GM12878 (cell line): ENCODE measurements at regions not wholly inside any gene's neighbourhood (a gene's known extent, or its start where the extent isn't known, plus 50 kb on each side); places are given as distances from the start of the nearest gene placed in this dataset.
"Not testable (repeated sequence)": the region's sequence is repeated elsewhere in the genome, so short reads cannot be mapped to it uniquely, and the experiment has no call there.

Source experiments
- ATAC-seq: fragments of 200-7000 bp; cut with Tn5 transposase; 3 replicates; pipeline ENCODE4 v1.9.1; 2020; ENCODE audit warnings: mild to moderate bottlenecking, moderate library complexity
- BruUV-seq: library from RNA; stranded (reverse); fragments of 400-500 nt; replicated peaks from 2 replicates; lab custom pipeline; 2021; lab: Mats Ljungman, UMichigan
- CTCF ChIA-PET: fragments of 300-600 bp; sonication (Branson Sonifier 250); formaldehyde crosslinking; extraction: SDS; loops from one replicate; lab custom pipeline; 2021; ENCODE audit warnings: inconsistent platforms; lab: Yijun Ruan, JAX
- POLR2A ChIA-PET: fragments of 350-600 bp; formaldehyde crosslinking; extraction: SDS; loops from one replicate; lab custom pipeline; 2021; ENCODE audit warnings: inconsistent platforms; lab: Charles Lee
- RAD21 ChIA-PET: fragments of 300-600 bp; sonication (Branson Sonifier 250); formaldehyde crosslinking; loops from one replicate; lab custom pipeline; 2023; ENCODE audit warnings: antibody characterized with exemption; ENCODE audit not compliant: unreplicated experiment; lab: Charles Lee
- SMC1A ChIA-PET: fragments of 300-600 bp; sonication (Branson Sonifier 250); formaldehyde crosslinking; loops from one replicate; lab custom pipeline; 2023; ENCODE audit not compliant: unreplicated experiment, uncharacterized antibody; lab: Charles Lee
- DNase-seq: peaks from one replicate; pipeline ENCODE4 v3.0.0-alpha.2; 2011; ENCODE audit warnings: low read depth, low spot score
- FAIRE-seq: peaks from 3 replicates; lab custom pipeline; 2011; peaks lifted over from hg19 to GRCh38; lab: Jason Lieb, UNC
- H2AFZ ChIP-seq: 2 replicates; pipeline ENCODE4 v1.6.0; 2011; ENCODE audit warnings: low read depth, low read length, control low read depth; ENCODE audit not compliant: control insufficient read depth
- H3K27ac ChIP-seq: 2 replicates; pipeline ENCODE4 v1.5.1; 2011; ENCODE audit warnings: control low read depth; ENCODE audit not compliant: control insufficient read depth, insufficient read depth
- H3K27me3 ChIP-seq, 2 experiments: replicated peaks in 1 of 2; 2 replicates each; pipeline versions ENCODE4 v1.6.0 to v1.6.1; 2011; ENCODE audit warnings: low read length in 1 of 2; ENCODE audit not compliant: control insufficient read depth in 2 of 2, insufficient read depth in 2 of 2
- H3K36me3 ChIP-seq, 2 experiments: 2 replicates each; pipeline ENCODE4 v1.5.1; 2011; ENCODE audit warnings: low read length in 1 of 2; ENCODE audit not compliant: control insufficient read depth in 2 of 2, insufficient read depth in 2 of 2
- H3K4me1 ChIP-seq: 2 replicates; pipeline ENCODE4 v1.6.1; 2011; ENCODE audit warnings: mild to moderate bottlenecking, low read length, moderate library complexity, mixed read lengths; ENCODE audit not compliant: control insufficient read depth, insufficient read depth
- H3K4me2 ChIP-seq: 2 replicates; pipeline ENCODE4 v1.6.0; 2011; ENCODE audit warnings: control low read depth; ENCODE audit not compliant: control insufficient read depth, insufficient read depth
- H3K4me3 ChIP-seq: fragments of 200-600 bp; sonication (generic); 2 replicates; pipeline ENCODE4 v1.5.1; 2016
- H3K79me2 ChIP-seq: 2 replicates; pipeline ENCODE4 v1.6.0; 2011; ENCODE audit warnings: low read length; ENCODE audit not compliant: control insufficient read depth, insufficient read depth
- H3K9ac ChIP-seq: 2 replicates; pipeline ENCODE4 v1.8.0; 2011; ENCODE audit warnings: low read length, control low read depth, mixed read lengths; ENCODE audit not compliant: control insufficient read depth, insufficient read depth
- H3K9me3 ChIP-seq: replicated peaks from 3 replicates; pipeline ENCODE4 v1.5.1; 2011; ENCODE audit warnings: mild to moderate bottlenecking, low read length; ENCODE audit not compliant: control insufficient read depth, insufficient read depth
- H4K20me1 ChIP-seq: 2 replicates; pipeline ENCODE4 v1.6.0; 2011; ENCODE audit not compliant: control insufficient read depth, insufficient read depth
- ATF7 ChIP-seq: fragments of 450-650 bp; IDR thresholded peaks from 2 replicates; pipeline ENCODE4 v1.6.1; 2016; ENCODE audit warnings: low read depth, mild to moderate bottlenecking
- CBX5 ChIP-seq: sonication (generic); IDR thresholded peaks from 2 replicates; pipeline ENCODE4 v1.6.1; 2016; ENCODE audit warnings: low read depth, moderate library complexity, mild to moderate bottlenecking, inconsistent platforms
- CTCF ChIP-seq, 3 experiments: IDR thresholded peaks in 2 of 3; conservative IDR thresholded peaks in 1 of 3; 2 replicates each; pipeline ENCODE4 v1.5.1; 2011; ENCODE audit warnings: low read depth in 3 of 3, low read length in 3 of 3, mild to moderate bottlenecking in 3 of 3, control low read depth in 2 of 3, moderate library complexity in 2 of 3, inconsistent platforms in 1 of 3, mixed read lengths in 1 of 3; ENCODE audit not compliant: control insufficient read depth in 2 of 3, insufficient read depth in 1 of 3; ENCODE audit errors: extremely low read depth in 1 of 3
- E2F4 ChIP-seq: IDR thresholded peaks from 2 replicates; pipeline ENCODE4 v1.6.1; 2012; ENCODE audit warnings: low read depth, low read length, improper control_type of control experiment
- EED ChIP-seq: sonication (generic); IDR thresholded peaks from 2 replicates; pipeline ENCODE4 v1.6.1; 2016; ENCODE audit warnings: antibody characterized with exemption, low read depth
- JUND ChIP-seq: IDR thresholded peaks from 2 replicates; pipeline ENCODE4 v1.6.1; 2012; ENCODE audit warnings: low read depth, mild to moderate bottlenecking, low read length, improper control_type of control experiment, moderate library complexity
- LARP7 ChIP-seq: fragments of 450-650 bp; IDR thresholded peaks from 2 replicates; pipeline ENCODE4 v1.6.1; 2017; ENCODE audit warnings: mild to moderate bottlenecking
- PKNOX1 ChIP-seq: fragments of 450-650 bp; IDR thresholded peaks from 2 replicates; pipeline ENCODE4 v1.6.1; 2016; ENCODE audit warnings: mild to moderate bottlenecking
- TARDBP ChIP-seq: IDR thresholded peaks from 2 replicates; pipeline ENCODE4 v1.6.1; 2016; ENCODE audit warnings: borderline replicate concordance
- WGBS: methylation state at CpG from one replicate; pipeline ENCODE4 v1.1.6; 2016; ENCODE audit warnings: low lambda C conversion rate; ENCODE audit not compliant: insufficient replicate concordance, insufficient coverage; ENCODE audit errors: missing lambda C conversion rate; 5-methylcytosine and 5-hydroxymethylcytosine counted together
- in situ Hi-C: fragments of 300-500 bp; cut with MboI; formaldehyde crosslinking; loops from 9 replicates; pipeline ENCODE4 v1.14.3; 2018; ENCODE audit warnings: mixed read lengths
- intact Hi-C: fragments of 100-400 bp; cut with micrococcal nuclease; formaldehyde crosslinking; loops from one replicate; pipeline ENCODE4 v1.14.2; 2022; ENCODE audit not compliant: unreplicated experiment
- TF ChIP-seq, protein P1 (sequence below): IDR thresholded peaks from 2 replicates; pipeline ENCODE4 v1.6.1; 2011; ENCODE audit warnings: borderline replicate concordance, low read depth, mild to moderate bottlenecking, moderate library complexity, mixed read lengths, low read length; ENCODE audit not compliant: insufficient read depth; ENCODE audit errors: extremely low read length

DNA sequence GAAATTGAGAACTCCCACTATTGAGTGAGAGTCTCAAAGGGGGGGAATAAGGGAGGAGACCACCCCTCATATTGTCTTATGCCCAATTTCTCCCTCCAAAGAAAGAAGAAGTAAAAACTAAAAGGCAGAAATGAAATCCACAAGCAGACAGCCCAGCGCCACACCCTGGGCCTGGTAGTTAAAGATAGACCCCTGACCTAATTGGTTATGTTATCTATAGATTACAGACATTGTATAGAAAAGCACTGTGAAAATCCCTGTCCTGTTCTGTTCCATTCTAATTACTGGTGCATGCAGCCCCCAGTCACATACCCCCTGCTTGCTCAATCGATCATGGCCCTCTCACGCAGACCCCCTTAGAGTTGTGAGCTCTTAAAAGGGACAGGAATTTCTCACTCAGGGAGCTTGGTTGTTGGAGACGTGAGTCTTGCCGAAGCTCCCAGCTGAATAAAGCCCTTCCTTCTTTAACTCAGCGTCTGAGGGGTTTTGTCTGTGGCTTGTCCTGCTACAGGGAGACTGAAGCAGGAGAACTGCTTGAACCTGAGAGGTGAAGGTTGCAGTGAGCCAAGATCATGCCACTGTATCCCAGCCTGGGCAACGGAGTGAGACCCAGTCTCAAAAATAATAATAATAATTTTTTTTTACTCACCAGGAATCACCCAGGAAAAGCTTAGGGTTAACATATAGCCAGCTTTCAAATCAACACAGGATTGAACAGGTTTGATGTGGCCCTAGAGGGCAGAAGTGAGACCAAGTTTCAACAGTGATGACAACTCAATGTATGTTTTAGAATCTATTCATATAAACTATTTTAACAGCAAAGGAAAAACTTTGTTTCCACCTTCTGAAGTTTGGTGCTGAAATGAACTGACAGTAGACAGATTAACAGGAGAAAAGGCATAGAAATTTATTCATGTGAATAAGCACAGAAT lies 181.4 kb upstream of the NDUFV2 start:
- H3K27me3 ChIP-seq, H2AFZ ChIP-seq, intact Hi-C loops, POLR2A ChIA-PET, H3K9ac ChIP-seq, H3K27ac ChIP-seq, RAD21 ChIA-PET, H3K79me2 ChIP-seq, DNase-seq, in situ Hi-C loops, ATAC-seq, H3K4me1 ChIP-seq, H4K20me1 ChIP-seq, H3K9me3 ChIP-seq, H3K36me3 ChIP-seq, BruUV-seq, FAIRE-seq, H3K4me2 ChIP-seq, H3K4me3 ChIP-seq, CTCF ChIA-PET: not testable (repeated sequence)
- SMC1A ChIA-PET, result interaction anchor here (1.0 kb wide), 1 partner anchor 67 kb away, joined by 3 read pairs; no protein-coding TSS in a partner anchor
- 68% methylated on average over 7 of the region's 7 CpGs for WGBS
- TF ChIP-seq CTCF (IDR thresholded peaks at IDR 0.05 in 2 of 3, conservative IDR thresholded peaks at IDR 0.05 in 1 of 3; ENCODE audit: control insufficient read depth in 2 of 3, extremely low read depth in 1 of 3, insufficient read depth in 1 of 3, low read depth in 3 of 3, low read length in 3 of 3), result 0 out of 6 replicates have a peak, but pooled peaks of 2 of the 3 experiments have one; percentile 2 to 9

GRCh38 chr18:8926464-8926863 lies 176.0 kb upstream of the NDUFV2 start:
- Histone ChIP-seq H3K27ac (no peak overlapping the region), H4K20me1 (no peaks in the 10 kb centered on the region), H3K4me2 (no peak overlapping the region), H3K9me3 (peaks cover 7% of the 10 kb centered on the region; the same call in 2 of the 3 replicates), H3K79me2 (no peaks in the 10 kb centered on the region), H3K36me3 (no peaks in the 10 kb centered on the region), H3K27me3 (no peaks in the 10 kb centered on the region), H3K9ac (no peak overlapping the region), H3K4me1 (no peaks in the 10 kb centered on the region), H3K4me3 (no peak overlapping the region), H2AFZ (no peak overlapping the region)
- no peak for FAIRE-seq
- ATAC-seq, result no peak
- in situ Hi-C loops, result loop anchor here (25.0 kb wide), 1 partner anchor 1989 kb away; no protein-coding TSS in a partner anchor
- CTCF ChIA-PET, result no interaction called here
- POLR2A ChIA-PET, result no interaction called here
- no peak for DNase-seq
- RAD21 ChIA-PET, result no interaction called here
- WGBS, result 9% methylated on average over 2 of the region's 2 CpGs
- intact Hi-C loops, result no loop called here
- BruUV-seq, result no TSS peak
- SMC1A ChIA-PET, result interaction anchor here (0.6 kb wide), 1 partner anchor 71 kb away, joined by 3 read pairs; no protein-coding TSS in a partner anchor
- TF ChIP-seq, protein P1, sequence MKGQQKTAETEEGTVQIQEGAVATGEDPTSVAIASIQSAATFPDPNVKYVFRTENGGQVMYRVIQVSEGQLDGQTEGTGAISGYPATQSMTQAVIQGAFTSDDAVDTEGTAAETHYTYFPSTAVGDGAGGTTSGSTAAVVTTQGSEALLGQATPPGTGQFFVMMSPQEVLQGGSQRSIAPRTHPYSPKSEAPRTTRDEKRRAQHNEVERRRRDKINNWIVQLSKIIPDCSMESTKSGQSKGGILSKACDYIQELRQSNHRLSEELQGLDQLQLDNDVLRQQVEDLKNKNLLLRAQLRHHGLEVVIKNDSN, result no peak
- no peak for TF ChIP-seq JUND
- no peak for TF ChIP-seq E2F4
- no peak for TF ChIP-seq EED
- no peak for TF ChIP-seq TARDBP
- TF ChIP-seq PKNOX1, result no peak
- TF ChIP-seq ATF7, result no peak
- no peak for TF ChIP-seq LARP7
- TF ChIP-seq CBX5, result no peak
